ENCODE measurements at regions not wholly inside any gene's neighbourhood (a gene's known extent, or its start where the extent isn't known, plus 50 kb on each side); places are given as distances from the start of the nearest gene placed in this dataset.

DNA sequence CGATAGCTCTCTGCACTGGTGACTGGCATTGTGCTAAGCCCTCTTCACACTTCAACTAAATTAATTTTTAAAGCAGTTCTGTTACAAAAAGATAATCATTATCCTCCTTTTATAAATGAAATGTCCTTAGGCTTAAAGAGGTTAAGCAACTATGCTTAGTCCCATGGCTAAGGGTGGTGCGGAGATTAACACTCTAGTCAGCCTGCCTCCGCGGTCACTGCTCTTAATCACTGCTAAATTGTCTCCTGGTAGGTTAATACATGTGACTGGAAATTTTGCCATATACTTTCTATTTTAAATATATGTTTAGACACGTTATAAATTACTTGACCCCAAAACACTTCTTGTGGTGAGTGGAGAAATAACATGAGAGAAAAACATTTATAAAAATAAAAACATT is 473.7 kb downstream of the CENPC start:
- TF ChIP-seq EZH2 (optimal IDR thresholded peaks at IDR 0.05; ENCODE audit: low read depth, low read length) (no peak), CTCF (IDR thresholded peaks at IDR 0.05; ENCODE audit: low read length) (no peak), EZH2phosphoT487 (IDR thresholded peaks at IDR 0.05; ENCODE audit: low read length) (no peak)

Data from MM.1S (cell line).